Islet of Langerhans (tissue), 1 donor: ENCODE measurements at regions not wholly inside any gene's neighbourhood (a gene's known extent, or its start where the extent isn't known, plus 50 kb on each side); places are given as distances from the start of the nearest gene placed in this dataset.
"Not testable (repeated sequence)": the region's sequence is repeated elsewhere in the genome, so short reads cannot be mapped to it uniquely, and the experiment has no call there.

Experiments used
- FAIRE-seq: peaks from one replicate; lab custom pipeline; 2011; peaks lifted over from hg19 to GRCh38; lab: Jason Lieb, UNC

GRCh38 chr1:91207691-91208090 is 185.9 kb upstream of the ZNF644 start:
- FAIRE-seq = not testable (repeated sequence)

- not testable (repeated sequence) for FAIRE-seq
Measured at GRCh38 chr1:91204150-91204549, 182.3 kb upstream of the ZNF644 start.

- no peak for FAIRE-seq
Measured at GRCh38 chr1:91201694-91202093, 179.9 kb upstream of the ZNF644 start.

GRCh38 chr1:91201176-91201575 is 179.3 kb upstream of the ZNF644 start:
- no peak for FAIRE-seq

GRCh38 chr1:91200675-91201074 is 178.8 kb upstream of the ZNF644 start:
- no peak for FAIRE-seq

- no peak for FAIRE-seq
Measured at GRCh38 chr1:91199988-91200387, 178.2 kb upstream of the ZNF644 start.

GRCh38 chr1:91190996-91191395 is 169.2 kb upstream of the ZNF644 start:
- FAIRE-seq = no peak

GRCh38 chr1:91189096-91189495 is 167.3 kb upstream of the ZNF644 start:
- no peak for FAIRE-seq

- FAIRE-seq = not testable (repeated sequence)
Measured at GRCh38 chr1:91182807-91183206, 161.0 kb upstream of the ZNF644 start.

- no peak for FAIRE-seq
Measured at GRCh38 chr1:91176250-91176649, 154.4 kb upstream of the ZNF644 start.

GRCh38 chr1:91174734-91175133 is 152.9 kb upstream of the ZNF644 start:
- no peak for FAIRE-seq

- no peak for FAIRE-seq
Measured at GRCh38 chr1:91173346-91173890, 151.6 kb upstream of the ZNF644 start.

GRCh38 chr1:91172541-91172940 is 150.7 kb upstream of the ZNF644 start:
- no peak for FAIRE-seq

GRCh38 chr1:91171898-91172297 is 150.1 kb upstream of the ZNF644 start:
- no peak for FAIRE-seq

GRCh38 chr1:91170571-91170970 is 148.7 kb upstream of the ZNF644 start:
- no peak for FAIRE-seq

GRCh38 chr1:91166106-91166712 is 144.4 kb upstream of the ZNF644 start:
- peak; percentile 66 for FAIRE-seq

GRCh38 chr1:91165033-91165654 is 143.3 kb upstream of the ZNF644 start:
- FAIRE-seq = no peak

- FAIRE-seq = no peak
Measured at GRCh38 chr1:91162613-91163012, 140.8 kb upstream of the ZNF644 start.

GRCh38 chr1:91161749-91162148 is 139.9 kb upstream of the ZNF644 start:
- no peak for FAIRE-seq

- no peak for FAIRE-seq
Measured at GRCh38 chr1:91161166-91161565, 139.3 kb upstream of the ZNF644 start.

- no peak for FAIRE-seq
Measured at GRCh38 chr1:91160363-91161075, 138.7 kb upstream of the ZNF644 start.

GRCh38 chr1:91153341-91153740 is 131.5 kb upstream of the ZNF644 start:
- no peak for FAIRE-seq

GRCh38 chr1:91152331-91152730 is 130.5 kb upstream of the ZNF644 start:
- no peak for FAIRE-seq
